ENCODE measurements at regions not wholly inside any gene's neighbourhood (a gene's known extent, or its start where the extent isn't known, plus 50 kb on each side); places are given as distances from the start of the nearest gene placed in this dataset.

DNA sequence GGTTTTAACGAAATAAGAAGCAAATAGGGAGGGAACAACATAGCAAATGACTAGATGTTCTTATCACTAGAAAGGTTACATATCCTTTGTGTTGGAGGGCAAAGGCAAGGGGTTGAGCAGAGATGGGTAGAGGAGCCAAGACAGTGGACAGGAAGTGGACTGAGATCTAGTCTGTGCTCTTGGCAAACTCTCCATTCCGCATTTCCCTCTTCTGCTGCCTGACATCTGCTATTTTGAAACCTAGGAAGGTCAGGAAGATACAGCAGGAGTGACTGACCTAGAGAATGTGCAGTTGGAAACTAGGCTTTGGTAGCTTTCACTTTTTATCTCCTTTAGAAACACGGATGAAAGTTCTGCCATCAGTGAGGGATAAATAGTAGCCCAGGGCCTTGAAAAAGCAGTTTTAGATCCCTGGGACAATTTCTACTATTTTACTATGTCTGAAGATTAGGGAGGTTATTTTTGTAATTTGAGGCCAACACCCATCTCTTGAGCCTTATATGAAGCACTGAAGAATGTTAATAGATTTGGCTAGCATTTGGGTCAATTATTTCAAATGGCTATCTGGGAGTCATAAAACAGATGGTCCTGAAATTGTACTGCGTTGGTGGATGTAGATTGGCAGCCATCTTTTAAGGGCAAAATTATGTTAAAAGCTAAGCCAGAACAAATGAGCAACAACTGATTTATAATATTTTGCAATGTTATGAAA lies 410.3 kb downstream of the PCNX1 start:
- Histone ChIP-seq H4K20me1 (ENCODE audit: insufficient read depth, low read length) (no peaks in the 10 kb centered on the region), H3K27ac (ENCODE audit: low read length) (no peak overlapping the region), H3K4me3 (ENCODE audit: low read depth in 1 of 2, low read length in 2 of 2) (no peak overlapping the region), H3K9me3 (ENCODE audit: insufficient read depth, low read length, severe bottlenecking) (no peaks in the 10 kb centered on the region), H3K27me3 (ENCODE audit: insufficient read depth, low read length, poor library complexity) (no peaks in the 10 kb centered on the region), H2AFZ (ENCODE audit: low read depth, low read length) (no peak overlapping the region), H3K79me2 (ENCODE audit: insufficient read depth, low read length) (peaks cover 18% of the 10 kb centered on the region), H3K4me2 (ENCODE audit: insufficient read depth, low read length) (no peak overlapping the region), H3K36me3 (ENCODE audit: insufficient read depth, low read length) (no peaks in the 10 kb centered on the region; the same call in 1 of the 2 replicates), H3K9ac (ENCODE audit: low read depth, low read length) (no peak overlapping the region), H3K4me1 (ENCODE audit: insufficient read depth, low read length) (peaks cover 24% of the 10 kb centered on the region)
- no peak for ATAC-seq (ENCODE audit: insufficient read depth, low read depth)
- no peak for TF ChIP-seq EZH2 (IDR thresholded peaks at IDR 0.05; ENCODE audit: borderline replicate concordance, low read depth, low read length, severe bottlenecking)
- TF ChIP-seq, protein P1, sequence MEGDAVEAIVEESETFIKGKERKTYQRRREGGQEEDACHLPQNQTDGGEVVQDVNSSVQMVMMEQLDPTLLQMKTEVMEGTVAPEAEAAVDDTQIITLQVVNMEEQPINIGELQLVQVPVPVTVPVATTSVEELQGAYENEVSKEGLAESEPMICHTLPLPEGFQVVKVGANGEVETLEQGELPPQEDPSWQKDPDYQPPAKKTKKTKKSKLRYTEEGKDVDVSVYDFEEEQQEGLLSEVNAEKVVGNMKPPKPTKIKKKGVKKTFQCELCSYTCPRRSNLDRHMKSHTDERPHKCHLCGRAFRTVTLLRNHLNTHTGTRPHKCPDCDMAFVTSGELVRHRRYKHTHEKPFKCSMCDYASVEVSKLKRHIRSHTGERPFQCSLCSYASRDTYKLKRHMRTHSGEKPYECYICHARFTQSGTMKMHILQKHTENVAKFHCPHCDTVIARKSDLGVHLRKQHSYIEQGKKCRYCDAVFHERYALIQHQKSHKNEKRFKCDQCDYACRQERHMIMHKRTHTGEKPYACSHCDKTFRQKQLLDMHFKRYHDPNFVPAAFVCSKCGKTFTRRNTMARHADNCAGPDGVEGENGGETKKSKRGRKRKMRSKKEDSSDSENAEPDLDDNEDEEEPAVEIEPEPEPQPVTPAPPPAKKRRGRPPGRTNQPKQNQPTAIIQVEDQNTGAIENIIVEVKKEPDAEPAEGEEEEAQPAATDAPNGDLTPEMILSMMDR (IDR thresholded peaks at IDR 0.05; ENCODE audit: borderline replicate concordance, extremely low read depth, low read length, poor library complexity, severe bottlenecking): no peak
- DNase-seq: no peak

DNA sequence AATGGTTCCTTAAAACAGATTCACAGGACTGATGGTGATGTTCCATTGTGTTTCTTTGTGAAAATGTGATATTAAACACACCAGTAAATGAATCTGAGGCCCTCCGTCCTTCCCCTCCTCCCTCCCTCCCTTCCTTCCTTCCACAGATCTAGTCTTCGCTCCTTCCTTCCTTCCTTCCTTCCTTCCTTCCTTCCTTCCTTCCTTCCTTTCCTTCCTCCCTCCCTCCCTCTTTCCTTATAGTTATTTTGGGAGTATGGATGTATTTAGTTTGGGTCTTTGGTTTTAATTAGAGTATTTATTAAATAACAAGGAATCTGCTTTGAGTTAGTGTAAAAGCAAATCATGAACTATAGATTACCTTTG lies 410.8 kb downstream of the PCNX1 start:
- H3K4me1 ChIP-seq (ENCODE audit: insufficient read depth, low read length): peaks cover 29% of the 10 kb centered on the region
- no peaks in the 10 kb centered on the region; the same call in 1 of the 2 replicates for H3K36me3 ChIP-seq (ENCODE audit: insufficient read depth, low read length)
- H3K27ac ChIP-seq (ENCODE audit: low read length): no peak overlapping the region
- H2AFZ ChIP-seq (ENCODE audit: low read depth, low read length): no peak overlapping the region
- no peaks in the 10 kb centered on the region for H3K27me3 ChIP-seq (ENCODE audit: insufficient read depth, low read length, poor library complexity)
- H3K9ac ChIP-seq (ENCODE audit: low read depth, low read length): no peak overlapping the region
- H3K79me2 ChIP-seq (ENCODE audit: insufficient read depth, low read length): peaks cover 24% of the 10 kb centered on the region
- TF ChIP-seq, protein P1 (IDR thresholded peaks at IDR 0.05; ENCODE audit: borderline replicate concordance, extremely low read depth, low read length, poor library complexity, severe bottlenecking): no peak
- no peak for TF ChIP-seq EZH2 (IDR thresholded peaks at IDR 0.05; ENCODE audit: borderline replicate concordance, low read depth, low read length, severe bottlenecking)
- H3K4me2 ChIP-seq (ENCODE audit: insufficient read depth, low read length): no peak overlapping the region
- no peak for ATAC-seq (ENCODE audit: insufficient read depth, low read depth)
- no peaks in the 10 kb centered on the region for H3K9me3 ChIP-seq (ENCODE audit: insufficient read depth, low read length, severe bottlenecking)
- no peak overlapping the region for H3K4me3 ChIP-seq (ENCODE audit: low read depth in 1 of 2, low read length in 2 of 2)
- H4K20me1 ChIP-seq (ENCODE audit: insufficient read depth, low read length): no peaks in the 10 kb centered on the region
- DNase-seq: no peak

GRCh38 chr14:71319666-71320065 lies 412.4 kb downstream of the PCNX1 start:
- Histone ChIP-seq H3K4me2 (ENCODE audit: insufficient read depth, low read length) (peak overlapping the region; percentile 91), H4K20me1 (ENCODE audit: insufficient read depth, low read length) (no peaks in the 10 kb centered on the region; the same call in 1 of the 2 replicates), H3K4me3 (ENCODE audit: low read depth in 1 of 2, low read length in 2 of 2) (peak overlapping the region; percentile 16 to 86; a peak in 3 of 4 replicates), H3K4me1 (ENCODE audit: insufficient read depth, low read length) (peaks cover 45% of the 10 kb centered on the region), H3K27ac (ENCODE audit: low read length) (peak overlapping the region; percentile 22), H3K27me3 (ENCODE audit: insufficient read depth, low read length, poor library complexity) (no peaks in the 10 kb centered on the region), H3K9ac (ENCODE audit: low read depth, low read length) (peak overlapping the region; percentile 92), H3K79me2 (ENCODE audit: insufficient read depth, low read length) (peaks cover 38% of the 10 kb centered on the region), H3K36me3 (ENCODE audit: insufficient read depth, low read length) (no peaks in the 10 kb centered on the region; the same call in 1 of the 2 replicates), H3K9me3 (ENCODE audit: insufficient read depth, low read length, severe bottlenecking) (no peaks in the 10 kb centered on the region), H2AFZ (ENCODE audit: low read depth, low read length) (peak overlapping the region; percentile 57)
- DNase-seq (peak; percentile 7), ATAC-seq (ENCODE audit: insufficient read depth, low read depth) (no peak)
- TF ChIP-seq, protein P1 (IDR thresholded peaks at IDR 0.05; ENCODE audit: borderline replicate concordance, extremely low read depth, low read length, poor library complexity, severe bottlenecking): no peak
- no peak for TF ChIP-seq EZH2 (IDR thresholded peaks at IDR 0.05; ENCODE audit: borderline replicate concordance, low read depth, low read length, severe bottlenecking)

Data from DND-41 (cell line).